Esophagus muscularis mucosa (tissue), 4 donors: ENCODE measurements at regions not wholly inside any gene's neighbourhood (a gene's known extent, or its start where the extent isn't known, plus 50 kb on each side); places are given as distances from the start of the nearest gene placed in this dataset.

Source experiments
- DNase-seq: peaks from one replicate; pipeline ENCODE4 v3.0.0-alpha.2; 2017; ENCODE audit errors: extremely low spot score
- H3K27ac ChIP-seq, 4 donors: fragments of 200-600 bp; sonication (generic); replicated peaks in 1 of 4; 1 replicate in 3 of 4; 2 replicates in 1 of 4; pipeline ENCODE4 v1.5.1; 2016 to 2019; ENCODE audit warnings: mild to moderate bottlenecking in 1 of 4
- H3K27me3 ChIP-seq, 4 donors: fragments of 200-600 bp; sonication (generic); one replicate each; pipeline versions ENCODE4 v1.5.1 to v1.6.0; 2016 to 2019
- H3K36me3 ChIP-seq, 4 donors: fragments of 200-600 bp; sonication (generic); one replicate each; pipeline ENCODE4 v1.5.1; 2016 to 2019
- H3K4me1 ChIP-seq, 4 donors: fragments of 200-600 bp; sonication (generic); one replicate each; pipeline ENCODE4 v1.5.1; 2016 to 2019
- H3K4me3 ChIP-seq, 4 donors: fragments of 200-600 bp; sonication (generic); 1 replicate in 2 of 4; 2 replicates in 2 of 4; pipeline ENCODE4 v1.5.1; 2016 to 2019; ENCODE audit warnings: mild to moderate bottlenecking in 4 of 4, moderate library complexity in 1 of 4
- H3K9me3 ChIP-seq, 4 donors: fragments of 200-600 bp; sonication (generic); 1 replicate in 3 of 4; 2 replicates in 1 of 4; pipeline ENCODE4 v1.5.1; 2016 to 2019
- CTCF ChIP-seq, 3 experiments: fragments of 200-600 bp in 2 of 3; fragments of 450-650 bp in 1 of 3; sonication (generic) in 2 of 3; IDR thresholded peaks; one replicate each; pipeline ENCODE4 v1.5.1; 2017 to 2019; ENCODE audit warnings: antibody characterized with exemption in 3 of 3, mild to moderate bottlenecking in 2 of 3, moderate library complexity in 1 of 3
- EP300 ChIP-seq: sonication (generic); formaldehyde crosslinking; IDR thresholded peaks from one replicate; pipeline ENCODE4 v1.6.1; 2017; ENCODE audit warnings: antibody characterized with exemption
- POLR2A ChIP-seq: fragments of 450-650 bp; IDR thresholded peaks from one replicate; pipeline ENCODE4 v1.6.1; 2017; ENCODE audit warnings: antibody characterized with exemption, moderate library complexity, mild to moderate bottlenecking, low read depth
- POLR2AphosphoS5 ChIP-seq, 2 donors: sonication (generic); formaldehyde crosslinking; IDR thresholded peaks; one replicate each; pipeline ENCODE4 v1.6.1; 2017; ENCODE audit warnings: antibody characterized with exemption in 2 of 2
- WGBS: methylation state at CpG from one replicate; pipeline ENCODE4 v1.1.5; 2018; 5-methylcytosine and 5-hydroxymethylcytosine counted together
- intact Hi-C: fragments of 100-400 bp; cut with DNase I; formaldehyde crosslinking; loops from one replicate; pipeline ENCODE4 v1.15.1; 2023

DNA sequence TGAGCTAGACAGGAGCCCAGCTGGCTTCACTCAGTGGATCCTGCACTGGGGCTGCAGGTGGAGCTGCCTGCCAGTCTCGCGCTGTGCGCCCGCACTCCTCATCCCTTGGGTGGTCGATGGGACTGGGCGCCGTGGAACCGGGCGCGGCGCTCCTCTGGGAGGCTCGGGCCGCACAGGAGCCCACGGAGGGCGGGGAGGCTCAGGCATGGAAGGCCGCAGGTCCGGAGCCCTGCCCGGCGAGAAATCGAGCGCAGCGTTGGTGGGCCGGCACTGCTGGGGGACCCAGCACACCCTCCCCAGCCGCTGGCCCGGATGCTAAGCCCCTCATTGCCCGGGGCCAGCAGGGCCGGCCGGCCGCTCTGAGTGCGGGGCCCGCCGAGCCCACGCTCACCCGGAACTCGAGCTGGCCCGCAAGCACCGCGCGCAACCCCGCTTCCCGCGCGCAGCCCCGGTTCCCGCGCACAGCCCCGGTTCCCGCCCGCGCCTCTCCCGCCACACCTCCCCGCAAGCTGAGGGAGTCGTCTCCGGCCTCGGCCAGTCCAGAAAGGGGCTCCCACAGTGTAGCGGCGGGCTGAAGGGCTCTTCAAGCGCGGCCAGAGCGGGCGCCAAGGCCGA lies 1130.5 kb upstream of the FLRT2 start:
- H3K9me3 ChIP-seq, result peaks cover 0 to 4% (median 0%) of the 10 kb centered on the region in 4 donors
- intact Hi-C loops, result no loop called here
- no peak overlapping the region for H3K27ac ChIP-seq
- WGBS, result 96% methylated on average over 13 of the region's 62 CpGs
- H3K4me3 ChIP-seq, result no peak overlapping the region
- no peak for TF ChIP-seq POLR2A
- no peak for TF ChIP-seq EP300
- DNase-seq, result no peak
- H3K36me3 ChIP-seq, result no peaks in the 10 kb centered on the region
- H3K4me1 ChIP-seq, result no peaks in the 10 kb centered on the region
- H3K27me3 ChIP-seq, result no peaks in the 10 kb centered on the region

GRCh38 chr14:84401631-84402030 lies 1128.3 kb upstream of the FLRT2 start:
- Histone ChIP-seq H3K27ac (no peak overlapping the region), H3K27me3 (no peaks in the 10 kb centered on the region), H3K36me3 (no peaks in the 10 kb centered on the region), H3K4me3 (no peak overlapping the region), H3K4me1 (no peaks in the 10 kb centered on the region), H3K9me3 (peaks cover 0 to 4% (median 0%) of the 10 kb centered on the region in 4 donors)
- no peak for DNase-seq
- 69% methylated on average over 3 of the region's 3 CpGs for WGBS
- TF ChIP-seq POLR2AphosphoS5 (IDR thresholded peaks at IDR 0.05) (no peak), CTCF (IDR thresholded peaks at IDR 0.05) (no peak), EP300 (no peak), POLR2A (no peak)
- intact Hi-C loops, result no loop called here

- H3K27ac ChIP-seq, result no peak overlapping the region
- 100% methylated on average over 2 of the region's 2 CpGs for WGBS
- no peaks in the 10 kb centered on the region for H3K27me3 ChIP-seq
- intact Hi-C loops, result no loop called here
- H3K36me3 ChIP-seq, result no peaks in the 10 kb centered on the region
- H3K4me1 ChIP-seq, result no peaks in the 10 kb centered on the region
- no peak for DNase-seq
- H3K4me3 ChIP-seq, result no peak overlapping the region
- peaks cover 0 to 4% (median 0%) of the 10 kb centered on the region in 4 donors for H3K9me3 ChIP-seq
- TF ChIP-seq CTCF (IDR thresholded peaks at IDR 0.05), result no peak
- no peak for TF ChIP-seq EP300
- TF ChIP-seq POLR2A, result no peak
- TF ChIP-seq POLR2AphosphoS5 (IDR thresholded peaks at IDR 0.05), result no peak
These were observed 1126.4 kb upstream of the FLRT2 start for GRCh38 chr14:84403585-84403984.

DNA sequence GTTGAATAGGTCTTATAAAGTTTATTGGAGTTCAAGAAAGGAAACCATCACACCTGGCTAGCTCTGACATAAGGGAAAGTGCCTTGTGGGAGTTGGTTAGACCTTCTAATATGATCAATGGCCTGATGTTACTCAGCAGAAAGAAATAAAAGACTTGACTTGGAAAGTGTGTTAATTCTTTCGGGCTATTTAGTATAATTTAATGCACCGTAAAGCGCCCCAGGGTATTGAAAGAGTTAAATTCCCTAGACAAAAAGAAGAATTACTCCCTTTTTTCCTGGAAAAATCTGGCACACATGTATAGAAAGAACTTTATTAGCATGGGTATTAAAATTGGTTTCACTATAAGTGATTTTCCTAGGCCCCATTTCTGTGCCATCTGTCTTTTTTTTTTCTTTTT lies 1125.7 kb upstream of the FLRT2 start:
- Histone ChIP-seq H3K27me3 (no peaks in the 10 kb centered on the region), H3K36me3 (no peaks in the 10 kb centered on the region), H3K27ac (no peak overlapping the region), H3K9me3 (peaks cover 0 to 4% (median 0%) of the 10 kb centered on the region in 4 donors), H3K4me3 (no peak overlapping the region), H3K4me1 (no peaks in the 10 kb centered on the region)
- no peak for DNase-seq
- TF ChIP-seq EP300, result no peak
- TF ChIP-seq POLR2A, result no peak
- TF ChIP-seq CTCF (IDR thresholded peaks at IDR 0.05), result no peak
- TF ChIP-seq POLR2AphosphoS5 (IDR thresholded peaks at IDR 0.05), result no peak
- intact Hi-C loops, result no loop called here
- 83% methylated on average over 3 of the region's 3 CpGs for WGBS

GRCh38 chr14:84409435-84409834 lies 1120.5 kb upstream of the FLRT2 start:
- no peak for TF ChIP-seq POLR2AphosphoS5 (IDR thresholded peaks at IDR 0.05)
- no peak for TF ChIP-seq CTCF (IDR thresholded peaks at IDR 0.05)
- TF ChIP-seq POLR2A, result no peak
- no peak for TF ChIP-seq EP300
- no peak for DNase-seq
- intact Hi-C loops, result no loop called here
- Histone ChIP-seq H3K4me3 (no peak overlapping the region), H3K4me1 (no peaks in the 10 kb centered on the region), H3K36me3 (no peaks in the 10 kb centered on the region), H3K27me3 (no peaks in the 10 kb centered on the region), H3K27ac (no peak overlapping the region), H3K9me3 (peaks cover 0 to 16% (median 6%) of the 10 kb centered on the region in 4 donors)
- WGBS, result 84% methylated on average over 3 of the region's 3 CpGs
